Left cardiac atrium (tissue), 4 donors: ENCODE measurements at regions not wholly inside any gene's neighbourhood (a gene's known extent, or its start where the extent isn't known, plus 50 kb on each side); places are given as distances from the start of the nearest gene placed in this dataset.
"Not testable (repeated sequence)": the region's sequence is repeated elsewhere in the genome, so short reads cannot be mapped to it uniquely, and the experiment has no call there.

Experiments used
- ATAC-seq, 2 donors: fragments of 200-7000 bp; cut with Tn5 transposase; one replicate each; pipeline ENCODE4 v1.9.1; 2020; ENCODE audit warnings: mild to moderate bottlenecking in 2 of 2, moderate library complexity in 2 of 2
- DNase-seq: peaks from one replicate; pipeline ENCODE4 v3.0.0-alpha.2; 2020
- intact Hi-C, 2 donors: fragments of 100-400 bp; cut with DNase I; formaldehyde crosslinking; loops; one replicate each; pipeline versions ENCODE4 v1.14.1 to v1.15.1; 2022 to 2023
- donor health status: DM: no; HTN: yes; CAD: no.
- donor health status: DM: no; HTN: yes; CAD: no; lungs with severe emphysema.
- donor health status: DM: yes; HTN: yes; CAD: no.
- donor health status: Dilated cardiomyopathy.

DNA sequence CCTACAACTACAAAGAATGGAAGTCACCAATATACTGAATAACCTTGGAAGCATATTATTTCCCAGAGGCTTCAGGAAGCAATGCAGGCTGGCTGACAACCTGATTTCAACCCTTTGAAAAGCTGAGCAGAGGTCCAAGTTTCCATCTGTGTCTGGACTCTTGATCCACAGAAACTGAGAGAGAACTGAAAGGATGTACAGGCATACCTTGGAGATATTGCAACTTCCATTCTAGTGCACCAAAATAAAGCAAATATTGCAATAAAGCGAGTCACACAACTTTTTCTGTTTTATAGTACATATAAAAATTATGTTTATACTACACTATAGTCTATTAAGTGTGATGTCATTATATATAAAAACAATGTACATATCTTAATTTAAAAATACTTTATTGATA is 85.3 kb downstream of the TYW3 start:
- intact Hi-C loops: no loop called here
- no peak for ATAC-seq

DNA sequence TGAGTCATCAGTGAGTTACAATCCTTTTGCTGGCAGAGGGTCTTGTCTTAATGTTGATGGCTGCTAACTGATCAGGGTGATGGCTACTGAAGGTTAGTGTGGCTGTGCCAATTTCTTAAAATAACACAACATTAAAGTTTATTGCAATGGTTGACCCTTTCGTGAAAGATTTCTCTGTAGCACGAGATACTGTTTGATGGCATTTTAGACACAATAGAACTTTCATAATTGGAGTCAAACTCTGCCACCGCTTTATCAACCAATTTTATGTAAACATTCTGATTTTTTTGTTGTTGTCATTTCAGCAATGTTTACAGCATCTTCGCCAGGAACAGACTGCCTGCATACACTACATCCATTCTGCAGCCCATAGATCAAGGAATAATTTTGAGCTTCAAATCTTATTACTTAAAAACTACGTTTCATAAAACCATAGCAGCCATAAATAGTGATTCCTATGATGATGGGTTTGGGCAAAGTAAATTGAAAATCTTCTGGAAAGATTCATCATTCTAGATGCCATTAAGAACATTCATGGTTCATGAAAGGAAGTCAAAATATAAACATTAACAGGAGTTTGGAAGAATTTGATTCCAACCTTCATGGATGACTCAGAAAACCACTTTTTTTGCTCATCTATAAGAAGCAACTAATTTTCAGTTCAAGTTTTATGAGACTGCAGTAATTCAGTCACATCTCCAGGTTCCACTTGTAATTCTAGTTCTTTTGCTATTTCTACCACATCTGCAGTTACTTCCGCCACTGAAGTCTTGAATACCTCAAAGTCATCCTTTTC is 85.9 kb downstream of the TYW3 start:
- no peak for ATAC-seq
- DNase-seq: no peak
- intact Hi-C loops: no loop called here

More for the DNA sequence above, 85.3 kb downstream of the TYW3 start:
- no peak for DNase-seq

DNA sequence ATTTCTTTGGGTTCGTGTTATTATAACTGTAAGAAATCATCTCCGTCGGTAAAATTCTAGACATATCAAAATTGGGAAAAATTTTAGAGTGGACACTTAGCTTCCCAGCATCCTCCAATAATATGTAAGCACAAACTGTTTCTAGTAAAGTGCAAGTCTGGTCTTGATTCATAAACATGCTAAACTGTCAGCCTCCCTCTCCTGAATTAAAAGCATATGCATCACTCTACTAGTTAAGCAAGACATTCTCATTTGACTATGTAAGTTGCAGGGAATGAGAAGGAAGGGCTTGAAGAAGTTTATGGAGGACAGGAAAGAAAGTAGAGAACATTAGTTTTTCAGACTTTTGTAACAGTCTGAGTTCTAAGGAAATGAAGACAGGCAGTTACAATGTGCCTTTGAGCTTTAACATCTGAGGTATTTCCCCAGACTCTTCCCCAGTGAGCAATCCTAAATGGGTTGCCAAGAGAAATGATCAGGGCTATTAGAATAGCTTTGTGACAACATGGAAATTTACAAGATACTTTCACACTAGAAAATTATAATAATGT is 90.0 kb downstream of the TYW3 start:
- DNase-seq (no peak), ATAC-seq (no peak)
- intact Hi-C loops: no loop called here

DNA sequence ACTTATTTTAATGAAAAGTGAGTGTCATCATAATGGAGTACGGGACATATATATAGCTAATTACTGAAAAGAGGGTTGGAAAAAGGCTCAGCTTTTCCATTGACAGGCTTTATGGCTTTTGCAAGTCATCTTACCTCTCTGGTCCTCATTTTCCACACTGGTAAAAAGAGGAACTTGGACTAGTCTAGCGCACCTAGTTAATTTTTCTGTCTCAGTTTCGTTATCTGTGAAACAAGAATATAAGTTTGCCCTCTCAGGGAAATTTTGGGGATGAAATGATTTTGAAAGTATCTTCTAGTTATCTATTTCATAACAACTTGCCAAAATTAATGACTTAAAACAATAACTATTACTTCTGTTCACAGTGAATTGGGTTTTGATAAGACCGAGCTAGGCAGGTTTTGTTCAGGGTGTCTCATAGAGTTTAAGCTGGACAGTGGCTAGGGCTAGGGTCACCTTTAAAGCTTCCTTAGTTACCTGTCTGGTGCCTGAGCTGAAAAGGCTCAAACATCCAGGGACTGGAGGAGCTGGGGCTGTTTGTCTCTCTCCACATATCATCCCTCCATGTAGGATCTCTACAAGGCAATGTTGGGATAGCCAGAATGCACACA is 91.7 kb downstream of the TYW3 start:
- intact Hi-C loops: no loop called here

GRCh38 chr1:74830766-74831165 is 97.8 kb downstream of the TYW3 start:
- DNase-seq: no peak
- intact Hi-C loops: no loop called here
- ATAC-seq: no peak

More for the DNA sequence above, 91.7 kb downstream of the TYW3 start:
- no peak for DNase-seq
- no peak for ATAC-seq

GRCh38 chr1:74834261-74834660 is 101.3 kb downstream of the TYW3 start:
- no peak for DNase-seq
- no peak for ATAC-seq
- intact Hi-C loops: no loop called here

- intact Hi-C loops: no loop called here
- no peak for DNase-seq
- no peak for ATAC-seq
These were observed 102.1 kb downstream of the TYW3 start for GRCh38 chr1:74835051-74835450.

- ATAC-seq: no peak
- intact Hi-C loops: no loop called here
These were observed 109.8 kb downstream of the TYW3 start for GRCh38 chr1:74842726-74843125.

GRCh38 chr1:74847715-74848114 is 114.8 kb downstream of the TYW3 start:
- ATAC-seq (no peak), DNase-seq (no peak)
- intact Hi-C loops: no loop called here

More at GRCh38 chr1:74842726-74843125, 109.8 kb downstream of the TYW3 start:
- DNase-seq: no peak

GRCh38 chr1:74853756-74854155 is 120.8 kb downstream of the TYW3 start:
- no peak for DNase-seq
- ATAC-seq: no peak
- intact Hi-C loops: no loop called here

GRCh38 chr1:74856174-74856573 is 123.2 kb downstream of the TYW3 start:
- DNase-seq: no peak
- intact Hi-C loops: no loop called here
- ATAC-seq: no peak

DNA sequence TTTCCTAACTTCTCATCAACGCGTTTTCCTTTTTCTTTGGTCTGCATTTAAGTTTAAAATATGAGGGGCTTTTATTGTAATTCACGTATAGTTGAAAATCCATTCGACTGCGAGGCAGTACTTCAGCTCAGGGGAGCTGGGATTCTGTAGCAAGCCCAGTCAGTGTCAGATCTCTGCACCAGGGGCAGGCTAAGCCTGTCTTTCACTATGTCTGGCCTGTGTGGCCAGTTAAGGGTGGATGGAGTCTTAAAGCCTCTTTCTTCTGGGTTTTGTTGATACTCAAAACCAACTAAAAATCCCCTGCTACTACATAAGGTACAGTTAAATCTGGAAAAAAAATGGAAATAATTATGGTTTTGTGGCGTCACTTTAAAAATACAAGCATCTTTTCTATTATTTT is 124.7 kb downstream of the TYW3 start:
- DNase-seq: no peak
- ATAC-seq: no peak
- intact Hi-C loops: no loop called here

DNA sequence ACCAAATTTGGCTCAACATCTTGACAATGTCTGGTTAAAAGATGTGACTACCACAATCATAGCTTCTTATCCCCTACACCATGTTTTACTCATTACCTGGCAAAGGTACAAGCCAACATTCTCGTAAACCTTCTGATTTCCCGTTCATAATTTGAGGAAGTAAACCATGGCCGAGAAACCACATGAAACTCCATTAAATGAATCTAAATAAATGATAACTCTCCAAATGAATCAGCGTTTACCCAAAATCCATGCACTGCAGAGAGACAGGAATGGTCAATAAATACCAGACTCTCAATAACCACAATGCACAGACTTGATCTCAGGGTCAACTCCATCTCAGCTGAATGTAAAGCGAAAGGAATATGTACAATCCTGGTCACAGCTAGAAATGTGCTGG is 125.2 kb downstream of the TYW3 start:
- no peak for ATAC-seq
- DNase-seq: no peak
- intact Hi-C loops: no loop called here

DNA sequence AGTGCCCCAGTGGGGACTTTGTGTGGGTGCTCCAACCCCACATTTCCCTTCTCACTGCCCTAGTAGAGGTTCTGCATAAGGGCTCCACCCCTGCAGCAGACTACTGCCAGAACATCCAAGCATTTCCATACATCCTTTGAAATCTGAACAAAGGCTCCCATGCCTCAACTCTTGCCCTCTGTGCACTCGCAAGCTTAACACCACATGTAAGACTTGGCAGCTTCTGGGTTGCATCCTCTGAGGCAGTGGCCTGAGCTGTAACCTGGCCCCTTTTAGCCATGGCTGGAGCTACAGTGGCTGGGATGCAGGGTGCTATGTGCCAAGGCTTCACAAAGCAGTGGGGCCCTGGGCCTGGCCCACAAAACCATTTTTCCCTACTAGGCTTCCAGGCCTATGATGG is 128.9 kb downstream of the TYW3 start:
- intact Hi-C loops: no loop called here
- no peak for ATAC-seq

GRCh38 chr1:74869702-74870101 is 136.8 kb downstream of the TYW3 start:
- intact Hi-C loops: no loop called here
- no peak for ATAC-seq

More for the DNA sequence above, 128.9 kb downstream of the TYW3 start:
- DNase-seq: no peak

DNA sequence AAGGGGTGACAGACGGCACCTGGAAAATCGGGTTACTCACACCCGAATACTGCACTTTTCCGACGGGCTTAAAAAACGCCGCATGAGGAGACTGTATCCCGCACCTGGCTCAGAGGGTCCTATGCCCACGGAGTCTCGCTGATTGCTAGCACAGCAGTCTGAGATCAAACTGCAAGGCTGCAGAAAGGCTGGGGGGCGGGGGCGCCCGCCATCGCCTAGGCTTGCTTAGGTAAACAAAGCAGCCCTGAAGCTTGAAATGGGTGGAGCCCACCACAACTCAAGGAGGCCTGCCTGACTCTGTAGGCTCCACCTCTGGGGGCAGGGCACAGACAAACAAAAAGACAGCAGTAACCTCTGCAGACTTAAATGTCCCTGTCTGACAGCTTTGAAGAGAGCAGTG is 144.4 kb downstream of the TYW3 start:
- DNase-seq, ATAC-seq, intact Hi-C loops: not testable (repeated sequence)

More at GRCh38 chr1:74869702-74870101, 136.8 kb downstream of the TYW3 start:
- DNase-seq: no peak

DNA sequence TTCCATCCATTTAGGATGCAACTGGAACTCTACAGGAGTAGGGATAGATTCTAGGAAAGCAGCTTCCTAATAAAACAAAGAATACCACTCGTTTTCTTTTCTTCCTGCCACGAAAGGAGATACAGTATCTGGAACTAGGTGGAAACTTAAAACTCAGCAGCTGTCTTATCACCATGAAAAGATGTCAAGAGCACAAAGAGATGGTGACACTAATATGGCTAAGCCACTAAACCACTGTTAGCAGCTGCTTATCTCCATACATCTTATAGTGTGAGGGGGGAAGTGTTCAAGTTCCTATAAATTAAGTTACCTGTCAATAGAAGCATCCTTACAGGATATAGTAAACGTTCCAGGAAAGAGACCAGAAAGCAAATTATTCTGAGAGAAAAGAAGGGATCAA is 162.5 kb downstream of the TYW3 start:
- DNase-seq: no peak
- ATAC-seq: no peak
- intact Hi-C loops: no loop called here

GRCh38 chr1:74908131-74908530 is 175.2 kb downstream of the TYW3 start:
- no peak for DNase-seq
- intact Hi-C loops: no loop called here

GRCh38 chr1:74908797-74909196 is 175.8 kb downstream of the TYW3 start:
- ATAC-seq (no peak), DNase-seq (no peak)
- intact Hi-C loops: no loop called here

More at GRCh38 chr1:74908131-74908530, 175.2 kb downstream of the TYW3 start:
- no peak for ATAC-seq

DNA sequence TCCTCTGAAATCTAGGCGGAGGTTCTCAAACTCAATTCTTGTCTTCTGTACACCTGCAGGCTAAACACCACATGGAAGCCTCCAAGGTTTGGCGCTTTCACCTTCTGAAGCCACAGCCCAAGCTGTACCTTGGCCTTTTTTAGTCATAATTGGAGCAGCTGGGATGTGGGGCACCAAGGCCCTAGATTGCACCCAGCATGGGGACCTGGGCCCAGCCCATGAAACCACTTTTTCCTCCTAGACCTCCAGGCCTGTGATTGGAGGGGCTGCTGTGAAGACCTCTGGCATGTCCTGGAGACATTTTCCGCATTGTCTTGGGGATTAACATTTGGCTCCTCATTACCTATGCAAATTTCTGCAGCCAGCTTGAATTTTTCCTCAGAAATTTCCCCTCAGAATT is 181.0 kb downstream of the TYW3 start:
- intact Hi-C loops: no loop called here
- ATAC-seq (no peak), DNase-seq (no peak)

DNA sequence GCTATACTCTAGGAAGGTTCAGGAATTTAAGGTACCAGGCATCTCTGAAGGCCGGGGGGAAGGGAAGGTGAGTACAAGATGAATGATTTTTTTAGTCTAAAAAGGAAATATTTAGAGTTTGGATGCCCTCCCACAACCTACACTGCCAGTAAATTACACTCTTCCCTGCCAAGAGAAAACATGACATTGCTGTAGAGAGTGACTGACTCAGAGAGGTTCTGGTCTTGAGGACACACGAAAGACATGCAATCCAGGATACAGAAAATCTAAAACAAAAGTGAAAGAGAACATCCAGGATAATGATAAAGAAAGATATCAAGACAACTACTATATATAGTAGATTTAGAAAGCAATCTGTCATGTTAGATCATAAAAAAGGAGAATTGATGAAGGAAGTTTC is 200.5 kb downstream of the TYW3 start:
- DNase-seq (no peak), ATAC-seq (no peak)
- intact Hi-C loops: no loop called here
